D721Med (cell line): ENCODE measurements at regions not wholly inside any gene's neighbourhood (a gene's known extent, or its start where the extent isn't known, plus 50 kb on each side); places are given as distances from the start of the nearest gene placed in this dataset.
"Not testable (repeated sequence)": the region's sequence is repeated elsewhere in the genome, so short reads cannot be mapped to it uniquely, and the experiment has no call there.

Source experiments
- DNase-seq: peaks from one replicate; pipeline ENCODE4 v3.0.0; 2011; ENCODE audit warnings: low spot score; ENCODE audit not compliant: insufficient read length
- FAIRE-seq: peaks from 2 replicates; lab custom pipeline; 2011; peaks lifted over from hg19 to GRCh38; lab: Jason Lieb, UNC
- CTCF ChIP-seq: IDR thresholded peaks from 2 replicates; pipeline ENCODE4 v1.5.1; 2012; ENCODE audit warnings: mild to moderate bottlenecking, control low read depth; ENCODE audit not compliant: insufficient read depth; ENCODE audit errors: missing control alignments

GRCh38 chr9:7432989-7433388, 366.6 kb downstream of the DMAC1 start:
- DNase-seq (no peak), FAIRE-seq (no peak)
- TF ChIP-seq CTCF = no peak

- DNase-seq, FAIRE-seq: not testable (repeated sequence)
Measured at GRCh38 chr9:7417397-7417796, 382.2 kb downstream of the DMAC1 start.

GRCh38 chr9:7415836-7416235, 383.7 kb downstream of the DMAC1 start:
- TF ChIP-seq CTCF = no peak
- DNase-seq (no peak), FAIRE-seq (no peak)

GRCh38 chr9:7408845-7409244, 390.7 kb downstream of the DMAC1 start:
- no peak for FAIRE-seq
- no peak for TF ChIP-seq CTCF
- no peak for DNase-seq

DNA sequence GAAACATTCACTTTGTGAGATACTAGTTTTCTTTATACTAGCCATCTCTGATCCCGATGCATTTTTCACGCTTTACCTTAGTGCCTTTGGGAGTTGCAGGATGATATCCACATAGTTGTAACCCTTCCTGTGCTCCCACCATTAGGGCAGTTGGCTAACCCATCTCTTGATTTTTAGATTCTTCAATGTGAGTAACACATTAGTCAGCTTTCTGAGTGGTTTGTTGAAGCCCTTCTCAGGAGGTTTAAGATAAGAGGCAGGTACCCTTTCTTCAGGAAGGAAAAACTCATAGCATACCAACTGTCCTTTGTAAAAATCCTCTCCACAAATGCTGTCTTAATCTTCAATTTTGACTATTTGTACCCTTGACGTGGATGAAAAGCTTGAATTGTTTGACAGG, 392.3 kb downstream of the DMAC1 start:
- FAIRE-seq = no peak
- DNase-seq = no peak
- no peak for TF ChIP-seq CTCF

DNA sequence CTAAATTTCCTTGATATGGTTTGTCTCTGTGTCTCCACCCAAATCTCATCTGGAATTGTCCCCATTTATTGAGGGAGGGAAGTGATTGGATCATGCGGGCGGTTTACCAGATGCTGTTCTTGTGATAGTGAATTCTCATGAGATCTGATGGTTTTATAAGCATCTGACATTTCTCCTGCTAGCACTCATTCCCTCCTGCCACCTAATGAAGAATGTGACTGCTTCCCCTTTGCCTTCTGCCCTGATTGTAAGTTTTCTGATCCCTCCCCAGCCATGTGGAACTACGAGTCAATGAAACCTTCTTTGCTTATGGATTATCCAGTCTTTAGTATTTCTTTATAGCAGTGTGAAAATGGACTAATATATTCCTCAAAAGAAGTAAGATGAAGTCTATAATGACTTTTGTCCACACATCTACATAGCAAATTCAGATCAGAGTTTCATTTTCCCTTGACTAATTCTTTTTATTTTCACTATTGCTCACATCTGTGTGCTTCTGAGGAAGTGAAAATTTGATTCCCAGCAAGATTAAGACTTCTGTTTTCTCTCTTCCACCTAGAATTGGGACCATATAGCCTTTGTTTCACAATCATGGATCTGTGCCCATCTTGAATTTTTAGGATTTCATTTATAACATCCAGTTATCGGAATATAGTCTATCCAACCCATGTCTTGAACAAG, 393.5 kb downstream of the DMAC1 start:
- TF ChIP-seq CTCF = no peak
- no peak for DNase-seq
- no peak for FAIRE-seq

GRCh38 chr9:7403839-7404487, 395.6 kb downstream of the DMAC1 start:
- TF ChIP-seq CTCF = no peak
- FAIRE-seq (no peak), DNase-seq (no peak)
